Osteoblast (primary cell): ENCODE measurements at regions not wholly inside any gene's neighbourhood (a gene's known extent, or its start where the extent isn't known, plus 50 kb on each side); places are given as distances from the start of the nearest gene placed in this dataset.

Experiments
- DNase-seq: peaks from one replicate; pipeline ENCODE4 v3.0.0; 2011; ENCODE audit warnings: low spot score, mixed read lengths; ENCODE audit not compliant: insufficient read length; ENCODE audit errors: missing footprints
- H2AFZ ChIP-seq: 2 replicates; pipeline ENCODE4 v1.6.0; 2011; ENCODE audit warnings: mild to moderate bottlenecking, low read length
- H3K27ac ChIP-seq: 2 replicates; pipeline ENCODE4 v1.5.1; 2011; ENCODE audit warnings: mild to moderate bottlenecking, low read depth, low read length, moderate library complexity
- H3K27me3 ChIP-seq: 2 replicates; pipeline ENCODE4 v1.6.0; 2012; ENCODE audit warnings: mild to moderate bottlenecking, control low read depth, inconsistent platforms, low read length, moderate library complexity; ENCODE audit not compliant: insufficient read depth
- H3K36me3 ChIP-seq: 2 replicates; pipeline ENCODE4 v1.5.1; 2011; ENCODE audit warnings: mild to moderate bottlenecking, low read length, control low read depth, moderate library complexity; ENCODE audit not compliant: insufficient read depth
- H3K4me1 ChIP-seq: 2 replicates; pipeline ENCODE4 v1.5.1; 2011; ENCODE audit warnings: mild to moderate bottlenecking, low read length, control low read depth, moderate library complexity; ENCODE audit not compliant: insufficient read depth
- H3K4me2 ChIP-seq: 2 replicates; pipeline ENCODE4 v1.6.0; 2011; ENCODE audit warnings: mild to moderate bottlenecking, low read length; ENCODE audit not compliant: insufficient read depth
- H3K4me3 ChIP-seq: fragments of 200-600 bp; sonication (generic); 3 replicates; pipeline ENCODE4 v1.5.1; 2012; ENCODE audit warnings: mild to moderate bottlenecking, low read length, inconsistent platforms; ENCODE audit not compliant: insufficient read depth
- H3K79me2 ChIP-seq: 2 replicates; pipeline ENCODE4 v1.6.0; 2012; ENCODE audit warnings: mild to moderate bottlenecking, low read length, control low read depth, inconsistent platforms; ENCODE audit not compliant: insufficient read depth
- H3K9me3 ChIP-seq: 2 replicates; pipeline ENCODE4 v1.5.1; 2011; ENCODE audit warnings: low read depth, low read length, control low read depth
- H4K20me1 ChIP-seq: 2 replicates; pipeline ENCODE4 v1.6.0; 2012; ENCODE audit warnings: mild to moderate bottlenecking, low read length, control low read depth; ENCODE audit not compliant: insufficient read depth
- TF ChIP-seq, protein P1 (sequence below): IDR thresholded peaks from 2 replicates; pipeline ENCODE4 v1.5.1; 2011; ENCODE audit warnings: mild to moderate bottlenecking, low read depth, low read length, moderate library complexity; ENCODE audit errors: extremely low read depth

DNA sequence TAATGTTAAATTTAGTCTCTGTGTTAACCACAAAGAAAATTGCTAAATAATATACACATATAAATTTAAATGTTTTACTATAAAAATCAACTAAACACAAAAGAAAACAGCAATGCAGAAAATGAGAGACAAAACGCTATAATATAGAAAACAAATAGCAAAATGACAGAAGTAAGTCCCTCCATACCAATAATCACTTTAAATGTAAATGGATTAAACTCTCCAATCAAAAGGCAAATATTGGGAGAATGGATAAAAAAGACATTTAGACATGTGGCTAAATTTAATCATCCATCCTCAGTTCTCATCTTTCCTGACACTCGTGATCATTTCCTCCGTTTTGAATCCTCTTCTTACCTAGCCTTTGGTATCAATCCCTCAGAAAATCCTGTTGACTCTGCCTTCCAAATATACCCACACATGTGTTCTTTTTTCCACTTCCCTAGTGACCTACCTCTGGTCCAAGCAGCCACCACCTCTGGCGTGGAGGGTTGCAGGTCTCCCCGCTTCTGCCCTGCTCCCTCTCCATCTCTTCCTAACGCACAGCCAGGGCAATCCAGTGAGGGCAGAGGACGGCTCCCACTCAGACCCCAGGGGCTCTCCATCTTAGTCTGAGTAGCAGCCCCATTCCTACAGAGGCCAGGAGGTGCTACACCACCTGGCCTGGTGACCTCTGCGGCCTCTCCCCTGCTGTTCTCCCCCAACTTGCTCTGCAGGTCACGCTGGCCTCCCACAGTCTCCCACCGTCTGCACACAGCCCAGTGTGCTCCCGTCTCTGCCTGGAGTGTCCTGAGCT, 149.2 kb downstream of the RNASET2 start:
- DNase-seq: no peak
- Histone ChIP-seq H4K20me1 (no peaks in the 10 kb centered on the region), H3K4me3 (no peak overlapping the region), H2AFZ (no peak overlapping the region), H3K4me2 (no peak overlapping the region), H3K9me3 (peaks cover 9% of the 10 kb centered on the region), H3K4me1 (no peaks in the 10 kb centered on the region), H3K36me3 (no peaks in the 10 kb centered on the region), H3K27ac (no peak overlapping the region), H3K79me2 (no peaks in the 10 kb centered on the region), H3K27me3 (no peaks in the 10 kb centered on the region)
- TF ChIP-seq, protein P1, sequence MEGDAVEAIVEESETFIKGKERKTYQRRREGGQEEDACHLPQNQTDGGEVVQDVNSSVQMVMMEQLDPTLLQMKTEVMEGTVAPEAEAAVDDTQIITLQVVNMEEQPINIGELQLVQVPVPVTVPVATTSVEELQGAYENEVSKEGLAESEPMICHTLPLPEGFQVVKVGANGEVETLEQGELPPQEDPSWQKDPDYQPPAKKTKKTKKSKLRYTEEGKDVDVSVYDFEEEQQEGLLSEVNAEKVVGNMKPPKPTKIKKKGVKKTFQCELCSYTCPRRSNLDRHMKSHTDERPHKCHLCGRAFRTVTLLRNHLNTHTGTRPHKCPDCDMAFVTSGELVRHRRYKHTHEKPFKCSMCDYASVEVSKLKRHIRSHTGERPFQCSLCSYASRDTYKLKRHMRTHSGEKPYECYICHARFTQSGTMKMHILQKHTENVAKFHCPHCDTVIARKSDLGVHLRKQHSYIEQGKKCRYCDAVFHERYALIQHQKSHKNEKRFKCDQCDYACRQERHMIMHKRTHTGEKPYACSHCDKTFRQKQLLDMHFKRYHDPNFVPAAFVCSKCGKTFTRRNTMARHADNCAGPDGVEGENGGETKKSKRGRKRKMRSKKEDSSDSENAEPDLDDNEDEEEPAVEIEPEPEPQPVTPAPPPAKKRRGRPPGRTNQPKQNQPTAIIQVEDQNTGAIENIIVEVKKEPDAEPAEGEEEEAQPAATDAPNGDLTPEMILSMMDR: no peak

DNA sequence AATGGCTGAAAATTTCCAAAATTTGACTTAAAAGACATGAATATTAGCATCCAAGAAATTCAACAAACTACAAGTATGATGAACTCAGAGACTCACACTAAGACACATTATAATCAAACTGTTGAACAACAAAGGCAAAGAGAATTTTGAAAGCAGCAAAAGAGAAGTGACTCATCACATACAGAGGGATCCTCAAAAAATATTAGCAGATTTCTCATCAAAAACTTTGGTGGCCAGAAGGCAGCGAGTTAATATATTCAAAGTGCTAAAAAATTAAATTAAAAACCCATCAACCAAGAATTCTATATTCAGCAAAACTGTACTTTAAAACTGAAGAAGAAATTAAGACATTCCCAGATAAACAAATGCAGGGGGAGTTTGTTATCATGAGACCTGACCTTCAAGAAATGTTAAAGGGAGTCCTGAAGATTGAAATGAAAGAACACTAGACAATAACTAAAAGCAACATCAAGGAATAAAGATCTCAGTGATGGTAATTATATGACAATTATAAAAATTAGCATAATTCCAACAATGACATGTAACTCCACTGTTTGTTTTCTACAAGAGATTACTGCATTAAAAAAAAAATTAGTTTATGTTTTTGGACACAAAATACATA, 150.0 kb downstream of the RNASET2 start:
- TF ChIP-seq, protein P1: no peak
- H3K79me2 ChIP-seq: no peaks in the 10 kb centered on the region
- no peak overlapping the region for H3K4me2 ChIP-seq
- no peaks in the 10 kb centered on the region for H3K27me3 ChIP-seq
- H3K4me1 ChIP-seq: no peaks in the 10 kb centered on the region
- DNase-seq: no peak
- no peaks in the 10 kb centered on the region for H3K36me3 ChIP-seq
- H3K4me3 ChIP-seq: no peak overlapping the region
- H3K9me3 ChIP-seq: peaks cover 9% of the 10 kb centered on the region
- no peaks in the 10 kb centered on the region for H4K20me1 ChIP-seq
- no peak overlapping the region for H2AFZ ChIP-seq
- no peak overlapping the region for H3K27ac ChIP-seq

DNA sequence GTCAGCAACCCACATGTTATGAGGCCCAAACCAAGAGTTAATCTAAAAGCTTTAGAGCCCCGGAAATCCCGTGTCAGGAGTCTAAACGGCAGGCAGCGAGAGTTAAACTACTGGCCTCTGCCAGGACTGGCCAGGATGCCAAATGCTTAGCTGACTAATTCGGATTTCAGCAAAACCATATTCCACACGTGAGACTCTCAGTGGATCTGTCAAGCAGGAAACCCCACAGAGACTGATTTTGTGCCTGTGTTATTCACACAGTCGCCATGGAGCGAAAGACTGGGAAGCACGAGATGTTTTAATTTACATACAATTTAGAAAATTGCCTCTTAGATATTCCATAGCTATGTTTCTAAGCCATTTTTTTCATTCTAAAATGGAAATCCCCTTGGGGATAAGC, 152.9 kb downstream of the RNASET2 start:
- Histone ChIP-seq H3K4me2 (no peak overlapping the region), H3K9me3 (peaks cover 9% of the 10 kb centered on the region), H3K4me1 (no peaks in the 10 kb centered on the region), H3K27me3 (no peaks in the 10 kb centered on the region), H3K27ac (no peak overlapping the region), H2AFZ (no peak overlapping the region), H3K4me3 (no peak overlapping the region), H3K36me3 (no peaks in the 10 kb centered on the region), H3K79me2 (no peaks in the 10 kb centered on the region), H4K20me1 (no peaks in the 10 kb centered on the region)
- TF ChIP-seq, protein P1: no peak
- no peak for DNase-seq

DNA sequence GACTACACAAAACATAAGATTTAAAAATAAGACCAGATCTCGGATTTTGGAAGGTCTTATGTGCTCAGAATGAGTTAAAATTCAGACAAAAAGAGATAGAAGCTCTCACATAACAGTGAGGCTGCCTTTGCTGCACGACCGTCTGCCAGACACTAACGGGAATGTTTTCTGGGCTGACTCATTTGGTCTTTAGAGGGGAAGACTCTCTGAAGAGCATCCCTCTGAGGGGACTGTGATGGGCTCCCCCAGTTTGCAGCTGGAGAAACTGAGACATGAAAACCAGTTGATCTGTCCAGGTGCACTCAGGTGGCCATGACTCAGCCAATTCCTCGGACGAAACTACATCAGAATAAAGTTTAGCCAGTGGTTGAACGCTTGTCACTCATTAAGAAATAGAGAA, 153.9 kb downstream of the RNASET2 start:
- H4K20me1 ChIP-seq: no peaks in the 10 kb centered on the region
- H3K36me3 ChIP-seq: no peaks in the 10 kb centered on the region
- H3K9me3 ChIP-seq: peaks cover 5% of the 10 kb centered on the region
- H2AFZ ChIP-seq: no peak overlapping the region
- no peaks in the 10 kb centered on the region for H3K4me1 ChIP-seq
- TF ChIP-seq, protein P1: no peak
- H3K27ac ChIP-seq: no peak overlapping the region
- H3K4me3 ChIP-seq: no peak overlapping the region
- H3K79me2 ChIP-seq: no peaks in the 10 kb centered on the region
- H3K27me3 ChIP-seq: no peaks in the 10 kb centered on the region
- no peak for DNase-seq
- H3K4me2 ChIP-seq: no peak overlapping the region
